Neural cell (in vitro differentiated cells): ENCODE measurements at regions not wholly inside any gene's neighbourhood (a gene's known extent, or its start where the extent isn't known, plus 50 kb on each side); places are given as distances from the start of the nearest gene placed in this dataset.

Experiments
- H2AFZ ChIP-seq: fragments of 200-600, 300-800 bp; sonication (generic), shearing (Covaris generic); 2 replicates; pipeline ENCODE4 v1.6.0; 2014; ENCODE audit warnings: low read depth, mild to moderate bottlenecking, antibody characterized with exemption, low read length, moderate library complexity
- H3F3A ChIP-seq: fragments of 200-600 bp; shearing (Covaris generic); 2 replicates; pipeline ENCODE4 v1.6.1; 2016; ENCODE audit warnings: mild to moderate bottlenecking, moderate library complexity, mixed read lengths, antibody characterized with exemption, low read length; ENCODE audit not compliant: insufficient read depth, poor library complexity, severe bottlenecking
- H3K27ac ChIP-seq: fragments of 200-600, 300-800 bp; sonication (generic), shearing (Covaris generic); 2 replicates; pipeline ENCODE4 v1.5.1; 2014; ENCODE audit warnings: mild to moderate bottlenecking, low read length, moderate library complexity
- H3K27me3 ChIP-seq: fragments of 300-800, 200-600 bp; sonication (generic), shearing (Covaris generic); 2 replicates; pipeline ENCODE4 v1.6.0; 2014; ENCODE audit warnings: mild to moderate bottlenecking, low read depth, low read length, moderate library complexity; ENCODE audit not compliant: insufficient read depth
- H3K36me3 ChIP-seq: fragments of 300-800, 200-600 bp; sonication (generic), shearing (Covaris generic); 2 replicates; pipeline ENCODE4 v1.5.1; 2014; ENCODE audit warnings: mild to moderate bottlenecking, antibody characterized with exemption, low read length, moderate library complexity; ENCODE audit not compliant: insufficient read depth
- H3K4me2 ChIP-seq: fragments of 300-800, 200-600 bp; sonication (generic), shearing (Covaris generic); 2 replicates; pipeline ENCODE4 v1.6.0; 2014; ENCODE audit warnings: mild to moderate bottlenecking, low read length
- H3K4me3 ChIP-seq: fragments of 300-800, 200-600 bp; sonication (generic), shearing (Covaris generic); 2 replicates; pipeline ENCODE4 v1.5.1; 2014; ENCODE audit warnings: mild to moderate bottlenecking, low read length, moderate library complexity
- H3K79me2 ChIP-seq: fragments of 200-600 bp; shearing (Covaris generic); replicated peaks from 2 replicates; pipeline ENCODE4 v1.6.0; 2014; ENCODE audit warnings: mild to moderate bottlenecking, low read length, moderate library complexity; ENCODE audit not compliant: insufficient read depth
- H3K9ac ChIP-seq: fragments of 300-800, 200-600 bp; sonication (generic), shearing (Covaris generic); 2 replicates; pipeline ENCODE4 v1.6.1; 2016; ENCODE audit warnings: mild to moderate bottlenecking, low read length, mixed read lengths
- H3K9me2 ChIP-seq: fragments of 200-600 bp; shearing (Covaris generic); 2 replicates; pipeline ENCODE4 v1.6.1; 2016; ENCODE audit warnings: mild to moderate bottlenecking, low read length, mixed read lengths; ENCODE audit not compliant: insufficient read depth
- H3K9me3 ChIP-seq: fragments of 200-600, 300-800 bp; sonication (generic), shearing (Covaris generic); 2 replicates; pipeline ENCODE4 v1.6.1; 2016; ENCODE audit warnings: mild to moderate bottlenecking, mixed run types, low read length, moderate library complexity, mixed read lengths
- H4K20me1 ChIP-seq: fragments of 200-600 bp; shearing (Covaris generic); 2 replicates; pipeline ENCODE4 v1.6.1; 2016; ENCODE audit warnings: mild to moderate bottlenecking, mixed run types; ENCODE audit not compliant: insufficient read depth
- CTCF ChIP-seq: fragments of 450-650 bp; IDR thresholded peaks from 2 replicates; pipeline ENCODE4 v1.5.1; 2014; ENCODE audit warnings: antibody characterized with exemption, mild to moderate bottlenecking, moderate library complexity; ENCODE audit not compliant: poor library complexity, severe bottlenecking
- EP300 ChIP-seq: fragments of 450-650 bp; conservative IDR thresholded peaks from 2 replicates; pipeline ENCODE4 v1.6.1; 2014; ENCODE audit warnings: antibody characterized with exemption, mild to moderate bottlenecking, moderate library complexity; ENCODE audit not compliant: poor library complexity, severe bottlenecking
- EZH2 ChIP-seq: fragments of 200-600, 300-800 bp; shearing (Covaris generic), sonication (generic); IDR thresholded peaks from 2 replicates; pipeline ENCODE4 v1.6.1; 2014; ENCODE audit warnings: antibody characterized with exemption, low read length, borderline replicate concordance, mild to moderate bottlenecking; ENCODE audit not compliant: insufficient read depth, poor library complexity, severe bottlenecking
- MXI1 ChIP-seq: fragments of 450-650 bp; conservative IDR thresholded peaks from 2 replicates; pipeline ENCODE4 v1.6.1; 2014; ENCODE audit warnings: antibody characterized with exemption, mild to moderate bottlenecking; ENCODE audit not compliant: poor library complexity, severe bottlenecking
- POLR2AphosphoS5 ChIP-seq: IDR thresholded peaks from 2 replicates; pipeline ENCODE4 v1.6.1; 2012
- RAD21 ChIP-seq: fragments of 450-650 bp; conservative IDR thresholded peaks from 2 replicates; pipeline ENCODE4 v1.6.1; 2014; ENCODE audit warnings: antibody characterized with exemption, mild to moderate bottlenecking, moderate library complexity
- SMC3 ChIP-seq: fragments of 450-650 bp; conservative IDR thresholded peaks from 2 replicates; pipeline ENCODE4 v1.6.1; 2014; ENCODE audit warnings: antibody characterized with exemption, mild to moderate bottlenecking, moderate library complexity; ENCODE audit not compliant: poor library complexity
- TAF1 ChIP-seq: IDR thresholded peaks from 2 replicates; pipeline ENCODE4 v1.6.1; 2012; ENCODE audit warnings: low read depth
- TF ChIP-seq, protein P1 (sequence below): IDR thresholded peaks from 2 replicates; pipeline ENCODE4 v1.6.1; 2012; ENCODE audit warnings: borderline replicate concordance

- no peaks in the 10 kb centered on the region for H3F3A ChIP-seq
- H4K20me1 ChIP-seq: no peaks in the 10 kb centered on the region
- H3K27me3 ChIP-seq: no peaks in the 10 kb centered on the region
- H3K9ac ChIP-seq: no peak overlapping the region
- no peaks in the 10 kb centered on the region for H3K9me3 ChIP-seq
- H3K36me3 ChIP-seq: no peaks in the 10 kb centered on the region
- H3K9me2 ChIP-seq: no peaks in the 10 kb centered on the region
- TF ChIP-seq TAF1: no peak
- TF ChIP-seq, protein P1, sequence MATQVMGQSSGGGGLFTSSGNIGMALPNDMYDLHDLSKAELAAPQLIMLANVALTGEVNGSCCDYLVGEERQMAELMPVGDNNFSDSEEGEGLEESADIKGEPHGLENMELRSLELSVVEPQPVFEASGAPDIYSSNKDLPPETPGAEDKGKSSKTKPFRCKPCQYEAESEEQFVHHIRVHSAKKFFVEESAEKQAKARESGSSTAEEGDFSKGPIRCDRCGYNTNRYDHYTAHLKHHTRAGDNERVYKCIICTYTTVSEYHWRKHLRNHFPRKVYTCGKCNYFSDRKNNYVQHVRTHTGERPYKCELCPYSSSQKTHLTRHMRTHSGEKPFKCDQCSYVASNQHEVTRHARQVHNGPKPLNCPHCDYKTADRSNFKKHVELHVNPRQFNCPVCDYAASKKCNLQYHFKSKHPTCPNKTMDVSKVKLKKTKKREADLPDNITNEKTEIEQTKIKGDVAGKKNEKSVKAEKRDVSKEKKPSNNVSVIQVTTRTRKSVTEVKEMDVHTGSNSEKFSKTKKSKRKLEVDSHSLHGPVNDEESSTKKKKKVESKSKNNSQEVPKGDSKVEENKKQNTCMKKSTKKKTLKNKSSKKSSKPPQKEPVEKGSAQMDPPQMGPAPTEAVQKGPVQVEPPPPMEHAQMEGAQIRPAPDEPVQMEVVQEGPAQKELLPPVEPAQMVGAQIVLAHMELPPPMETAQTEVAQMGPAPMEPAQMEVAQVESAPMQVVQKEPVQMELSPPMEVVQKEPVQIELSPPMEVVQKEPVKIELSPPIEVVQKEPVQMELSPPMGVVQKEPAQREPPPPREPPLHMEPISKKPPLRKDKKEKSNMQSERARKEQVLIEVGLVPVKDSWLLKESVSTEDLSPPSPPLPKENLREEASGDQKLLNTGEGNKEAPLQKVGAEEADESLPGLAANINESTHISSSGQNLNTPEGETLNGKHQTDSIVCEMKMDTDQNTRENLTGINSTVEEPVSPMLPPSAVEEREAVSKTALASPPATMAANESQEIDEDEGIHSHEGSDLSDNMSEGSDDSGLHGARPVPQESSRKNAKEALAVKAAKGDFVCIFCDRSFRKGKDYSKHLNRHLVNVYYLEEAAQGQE: no peak
- H3K4me2 ChIP-seq: no peak overlapping the region
- no peaks in the 10 kb centered on the region for H3K79me2 ChIP-seq
- no peak overlapping the region for H2AFZ ChIP-seq
- no peak overlapping the region for H3K4me3 ChIP-seq
- no peak overlapping the region for H3K27ac ChIP-seq
These were observed 276.3 kb upstream of the LDB2 start for GRCh38 chr4:17174751-17175150.

DNA sequence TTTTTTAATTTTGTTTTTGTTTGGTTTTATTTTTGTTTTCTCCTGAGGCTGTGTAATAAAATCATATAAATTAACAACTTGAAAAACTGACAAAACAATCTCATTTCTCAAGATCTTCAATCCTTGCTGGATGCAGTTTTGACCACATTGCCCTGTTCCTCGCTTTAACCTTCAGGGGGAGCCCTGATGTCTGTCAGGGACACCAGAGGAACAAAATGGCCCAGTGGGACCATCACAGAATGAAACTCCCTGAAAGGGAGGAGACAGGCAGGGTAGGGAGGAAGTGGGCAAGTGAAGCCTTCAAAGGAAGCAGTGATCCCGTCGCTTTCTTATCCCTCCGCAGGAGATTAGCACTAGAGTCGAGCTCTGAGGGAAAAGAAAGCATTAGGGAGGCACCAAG lies 274.9 kb upstream of the LDB2 start:
- Histone ChIP-seq H3K36me3 (no peaks in the 10 kb centered on the region), H4K20me1 (no peaks in the 10 kb centered on the region), H3K9me2 (no peaks in the 10 kb centered on the region), H2AFZ (no peak overlapping the region), H3K9me3 (no peaks in the 10 kb centered on the region), H3K27ac (no peak overlapping the region), H3K9ac (no peak overlapping the region), H3K79me2 (no peaks in the 10 kb centered on the region), H3K4me2 (no peak overlapping the region), H3K27me3 (no peaks in the 10 kb centered on the region), H3K4me3 (no peak overlapping the region), H3F3A (no peaks in the 10 kb centered on the region)
- TF ChIP-seq RAD21 (no peak), EP300 (no peak), TAF1 (no peak), SMC3 (no peak), MXI1 (no peak), CTCF (no peak), POLR2AphosphoS5 (no peak), EZH2 (no peak)
- TF ChIP-seq, protein P1: no peak
